GM08714 (cell line): ENCODE measurements at regions not wholly inside any gene's neighbourhood (a gene's known extent, or its start where the extent isn't known, plus 50 kb on each side); places are given as distances from the start of the nearest gene placed in this dataset.

Source experiments
- H3K4me3 ChIP-seq: fragments of 200-500 bp; sonication (Bioruptor generic); 2 replicates; pipeline ENCODE4 v1.5.1; 2014; ENCODE audit warnings: mild to moderate bottlenecking, low read length, inconsistent platforms
- ZNF274 ChIP-seq: IDR thresholded peaks from 2 replicates; pipeline ENCODE4 v1.6.1; 2012; ENCODE audit warnings: mild to moderate bottlenecking, low read depth, low read length

DNA sequence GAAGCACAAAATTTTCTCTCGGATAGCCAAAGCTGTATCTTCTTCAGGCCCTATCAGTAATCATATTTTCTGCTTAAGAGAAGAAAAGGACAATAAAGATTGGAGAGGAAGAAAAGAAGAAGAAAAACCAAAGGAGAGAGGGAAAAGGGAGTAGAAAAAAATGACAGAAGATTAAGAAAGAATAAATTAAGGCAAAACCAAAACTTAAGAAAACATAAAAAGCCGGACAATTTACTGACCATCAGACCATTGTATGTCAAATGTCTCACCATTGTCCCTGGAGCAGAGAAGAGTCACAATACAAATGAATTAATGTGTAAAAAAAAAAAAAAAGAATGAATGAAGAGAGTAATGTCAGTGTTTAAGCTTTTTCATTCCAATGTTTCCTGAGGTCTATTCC, 1274.8 kb downstream of the FSCB start:
- no peak for TF ChIP-seq ZNF274
- H3K4me3 ChIP-seq = no peak overlapping the region

DNA sequence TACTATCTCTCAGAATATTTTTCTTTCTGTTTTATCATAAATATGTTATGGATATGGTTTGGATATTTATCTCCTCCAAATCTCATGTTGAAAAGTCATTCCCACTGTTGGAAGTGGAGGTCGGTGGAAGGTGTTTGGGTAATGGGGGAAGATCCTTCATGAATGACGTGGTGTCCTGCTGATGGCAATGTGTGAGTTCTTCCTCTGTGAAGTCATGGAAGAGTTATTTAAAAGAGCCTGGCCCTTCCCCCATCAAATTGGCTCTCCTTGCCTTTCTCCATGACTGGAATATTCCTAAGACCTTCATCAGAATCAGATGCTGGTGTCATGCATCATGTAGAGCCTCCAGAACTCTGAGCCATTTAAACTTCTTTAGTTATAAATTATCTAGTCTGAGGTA, 1291.6 kb downstream of the FSCB start:
- no peak overlapping the region for H3K4me3 ChIP-seq
- TF ChIP-seq ZNF274 = no peak

DNA sequence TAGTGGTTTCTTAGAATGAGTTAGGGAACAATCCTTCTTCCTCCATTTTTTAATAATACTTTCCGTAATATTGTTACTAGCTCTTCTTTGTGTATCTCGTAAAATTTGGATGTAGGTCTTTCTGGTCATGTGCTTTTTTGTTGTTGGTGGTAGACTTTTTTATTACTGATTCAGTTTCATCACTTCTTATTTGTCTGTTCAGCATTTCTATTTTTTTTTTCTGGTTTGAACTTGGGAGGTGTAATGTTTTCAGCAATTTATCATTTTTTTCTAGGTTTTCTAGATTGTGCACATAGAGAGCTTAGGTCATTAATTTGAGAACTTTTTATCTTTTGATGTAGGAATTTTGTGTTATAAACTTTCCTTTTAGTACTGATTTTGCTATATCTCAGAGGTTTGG, 1299.9 kb downstream of the FSCB start:
- no peak overlapping the region for H3K4me3 ChIP-seq
- TF ChIP-seq ZNF274 = no peak

DNA sequence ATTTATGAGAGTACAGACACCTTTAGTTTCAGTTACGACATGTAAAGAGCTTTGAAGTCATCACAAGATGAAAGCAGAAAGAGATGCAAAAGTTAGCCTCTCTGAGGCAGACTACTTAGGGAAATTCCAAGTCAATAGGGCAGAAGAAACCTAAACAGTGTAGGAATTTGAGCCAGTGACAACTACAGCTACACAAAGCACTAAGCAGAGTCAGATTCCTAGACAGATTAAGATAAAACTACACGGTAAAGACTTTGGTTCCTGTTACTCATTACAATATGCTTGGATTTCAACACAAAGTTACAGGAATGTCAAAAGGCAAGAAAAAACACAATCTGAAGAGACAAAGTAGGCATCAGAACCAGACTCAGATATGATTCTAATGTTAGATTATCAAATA, 1302.3 kb downstream of the FSCB start:
- H3K4me3 ChIP-seq = no peak overlapping the region
- no peak for TF ChIP-seq ZNF274

- no peak for TF ChIP-seq ZNF274
- no peak overlapping the region for H3K4me3 ChIP-seq
Measured at GRCh38 chr14:43200519-43200918, 1306.6 kb downstream of the FSCB start.

GRCh38 chr14:43198465-43198864, 1308.6 kb downstream of the FSCB start:
- H3K4me3 ChIP-seq = no peak overlapping the region
- no peak for TF ChIP-seq ZNF274

DNA sequence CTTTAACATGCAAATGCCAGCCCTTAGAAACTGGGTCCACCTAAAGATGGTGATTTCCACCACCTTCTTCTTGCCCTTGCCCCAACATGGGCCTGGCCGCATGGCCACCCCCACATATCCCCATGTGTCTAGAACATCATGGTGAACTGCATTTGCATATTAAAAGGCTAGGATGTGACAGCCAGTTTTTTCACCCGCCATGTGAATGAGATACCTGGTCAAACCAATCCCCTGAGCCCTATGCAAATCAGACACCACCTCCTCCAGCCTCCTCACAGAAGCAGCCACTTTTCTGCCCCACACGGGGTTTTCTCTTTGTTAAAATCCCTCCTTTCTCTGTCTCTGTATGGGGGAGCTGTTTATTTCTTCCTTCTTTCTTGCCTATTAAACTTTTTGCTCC, 1322.5 kb downstream of the FSCB start:
- no peak for TF ChIP-seq ZNF274
- H3K4me3 ChIP-seq = no peak overlapping the region

GRCh38 chr14:43183916-43184315, 1323.2 kb downstream of the FSCB start:
- no peak overlapping the region for H3K4me3 ChIP-seq

DNA sequence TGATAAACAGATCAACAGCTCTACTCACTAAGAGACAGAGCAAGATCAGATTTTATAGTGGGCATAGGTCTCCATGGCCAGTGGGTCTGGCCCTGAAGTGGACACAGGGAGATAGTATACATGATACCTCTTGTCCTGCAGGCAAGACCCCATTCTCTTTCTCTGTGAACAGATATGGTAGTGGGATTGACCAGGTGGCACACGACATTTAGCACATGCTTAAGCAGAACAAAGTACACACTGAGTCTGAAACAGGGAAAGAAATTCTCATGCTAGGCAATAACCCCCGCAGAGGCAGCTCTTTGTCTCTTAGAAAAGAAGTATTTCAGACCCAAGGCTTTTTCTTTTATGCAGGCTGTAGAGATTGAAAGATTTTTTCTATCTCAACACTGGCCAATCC, 1331.2 kb downstream of the FSCB start:
- no peak for TF ChIP-seq ZNF274
- H3K4me3 ChIP-seq = no peak overlapping the region

More at GRCh38 chr14:43183916-43184315, 1323.2 kb downstream of the FSCB start:
- TF ChIP-seq ZNF274 = no peak

DNA sequence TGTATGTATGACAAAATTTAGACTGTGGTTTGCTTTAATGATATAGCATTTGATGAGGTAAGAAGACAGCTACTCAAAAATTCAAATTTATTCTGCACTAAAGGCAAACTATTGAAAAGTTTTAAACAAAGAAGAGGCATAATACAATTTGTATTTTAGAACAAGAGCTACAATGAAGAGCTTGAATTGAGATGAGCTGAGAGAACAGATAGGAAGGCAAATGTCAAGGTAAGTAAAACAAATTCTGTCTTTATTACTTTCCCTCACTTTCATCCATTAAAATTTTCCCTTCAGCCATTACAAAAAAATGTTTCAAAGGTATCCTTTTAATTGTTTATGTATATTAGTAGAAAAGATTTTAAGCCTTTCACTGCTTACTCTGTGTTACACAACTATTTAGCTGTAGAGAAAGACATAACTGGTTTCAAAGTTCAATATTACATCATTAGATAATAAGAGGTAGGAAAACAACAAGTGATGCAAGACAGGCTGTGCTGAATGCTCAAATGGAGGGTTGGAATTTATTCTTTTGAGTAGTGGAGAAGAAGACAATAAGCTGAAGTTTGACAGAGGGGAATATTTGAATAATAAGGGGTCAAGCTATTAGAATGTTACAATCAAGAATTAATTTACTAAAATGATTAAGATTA, 1334.1 kb downstream of the FSCB start:
- H3K4me3 ChIP-seq = no peak overlapping the region
- TF ChIP-seq ZNF274 = no peak

DNA sequence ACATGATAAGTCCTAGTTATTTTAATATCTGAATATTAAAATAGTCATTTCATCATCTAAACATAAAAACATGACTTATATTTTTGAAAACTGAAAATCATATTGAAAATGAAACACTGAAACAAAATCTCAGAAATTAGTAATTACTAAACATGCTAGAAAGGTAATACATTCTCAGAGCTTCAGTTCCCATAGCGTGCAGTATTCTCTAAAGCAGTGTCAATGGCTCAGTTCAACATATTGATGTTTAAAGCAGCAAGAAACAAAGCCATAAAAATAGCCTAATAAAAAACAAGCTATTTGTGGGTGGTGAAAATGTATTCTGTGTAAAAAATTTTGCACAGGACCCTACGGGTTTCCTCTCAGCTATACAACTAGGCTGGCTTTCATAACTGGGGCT, 1337.4 kb downstream of the FSCB start:
- TF ChIP-seq ZNF274 = no peak
- H3K4me3 ChIP-seq = no peak overlapping the region

- no peak overlapping the region for H3K4me3 ChIP-seq
- TF ChIP-seq ZNF274 = no peak
Measured at GRCh38 chr14:43168371-43168925, 1338.6 kb downstream of the FSCB start.

- no peak overlapping the region for H3K4me3 ChIP-seq
- no peak for TF ChIP-seq ZNF274
Measured at GRCh38 chr14:43166163-43166562, 1340.9 kb downstream of the FSCB start.

DNA sequence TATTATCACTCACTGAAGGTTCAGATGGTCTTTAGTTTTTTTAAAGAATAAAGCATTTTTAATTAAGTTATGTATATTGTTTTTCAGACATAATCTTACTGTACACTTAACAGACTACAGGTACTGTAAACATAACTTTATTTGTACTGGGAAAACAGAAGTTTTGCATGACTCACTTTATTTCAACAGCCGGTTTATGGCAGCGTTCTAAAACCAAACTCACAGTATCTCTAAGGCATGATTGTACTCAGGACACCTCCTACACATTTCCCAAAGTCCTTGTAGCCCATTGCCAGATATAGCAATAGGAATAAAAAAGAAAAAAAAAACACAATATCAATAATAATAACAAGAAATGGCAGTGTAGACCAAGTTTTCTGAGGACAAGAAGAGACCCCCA, 1341.4 kb downstream of the FSCB start:
- TF ChIP-seq ZNF274 = no peak
- no peak overlapping the region for H3K4me3 ChIP-seq

DNA sequence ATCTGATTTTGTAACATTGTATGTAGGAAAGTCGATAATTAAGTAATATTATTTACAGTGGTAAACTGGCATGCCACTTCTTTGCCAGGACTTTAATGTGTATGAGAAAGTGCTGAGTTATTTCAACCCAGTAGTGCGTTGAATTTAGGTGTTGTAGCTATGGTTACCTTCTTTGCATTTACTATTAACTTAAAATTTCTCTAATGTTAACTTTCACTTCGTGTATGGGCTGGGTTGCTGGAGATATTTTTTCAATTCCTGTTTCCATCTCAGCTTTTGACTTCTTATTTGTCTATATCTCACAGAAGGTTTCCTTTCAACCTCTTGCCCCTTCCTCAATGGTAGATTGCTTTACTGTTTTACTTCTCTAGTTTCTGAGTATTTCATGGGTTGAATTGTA, 1345.6 kb downstream of the FSCB start:
- TF ChIP-seq ZNF274 = no peak
- H3K4me3 ChIP-seq = no peak overlapping the region

GRCh38 chr14:43157661-43158060, 1349.4 kb downstream of the FSCB start:
- H3K4me3 ChIP-seq = no peak overlapping the region
- TF ChIP-seq ZNF274 = no peak

- no peak for TF ChIP-seq ZNF274
- H3K4me3 ChIP-seq = no peak overlapping the region
Measured at GRCh38 chr14:43155924-43156323, 1351.2 kb downstream of the FSCB start.
